Hepatocyte (in vitro differentiated cells): ENCODE measurements at regions not wholly inside any gene's neighbourhood (a gene's known extent, or its start where the extent isn't known, plus 50 kb on each side); places are given as distances from the start of the nearest gene placed in this dataset.
A peak's percentile ranks its signal among the peaks of the same experiment; 100 is the strongest.

ENCODE experiments used
- DNase-seq: peaks from one replicate; pipeline ENCODE4 v3.0.0-alpha.2; 2016; ENCODE audit warnings: low spot score
- H2AFZ ChIP-seq: fragments of 200-600 bp; sonication (generic); 2 replicates; pipeline ENCODE4 v1.6.0; 2016; ENCODE audit warnings: antibody characterized with exemption, mild to moderate bottlenecking
- H3K27ac ChIP-seq: fragments of 200-600 bp; sonication (generic); 2 replicates; pipeline ENCODE4 v1.5.1; 2016; ENCODE audit warnings: mild to moderate bottlenecking
- H3K27me3 ChIP-seq: fragments of 200-600 bp; sonication (generic); 2 replicates; pipeline ENCODE4 v1.6.1; 2016
- H3K36me3 ChIP-seq: fragments of 200-600 bp; sonication (generic); replicated peaks from 2 replicates; pipeline ENCODE4 v1.5.1; 2016; ENCODE audit warnings: low read depth; ENCODE audit not compliant: insufficient read depth
- H3K4me1 ChIP-seq: fragments of 200-600 bp; sonication (generic); 2 replicates; pipeline ENCODE4 v1.5.1; 2016; ENCODE audit warnings: mild to moderate bottlenecking, moderate library complexity; ENCODE audit not compliant: insufficient read depth
- H3K4me2 ChIP-seq: fragments of 200-600 bp; sonication (generic); 2 replicates; pipeline ENCODE4 v1.6.0; 2016
- H3K4me3 ChIP-seq: fragments of 200-600 bp; sonication (generic); 2 replicates; pipeline ENCODE4 v1.5.1; 2016; ENCODE audit warnings: mild to moderate bottlenecking
- H3K79me2 ChIP-seq: fragments of 200-600 bp; sonication (generic); 2 replicates; pipeline ENCODE4 v1.6.0; 2017; ENCODE audit warnings: mild to moderate bottlenecking
- H3K9me2 ChIP-seq: fragments of 200-600 bp; sonication (generic); replicated peaks from 2 replicates; pipeline ENCODE4 v1.6.0; 2017; ENCODE audit warnings: mild to moderate bottlenecking; ENCODE audit not compliant: insufficient read depth
- H3K9me3 ChIP-seq: fragments of 200-600 bp; sonication (generic); 2 replicates; pipeline ENCODE4 v1.5.1; 2016; ENCODE audit warnings: low read depth, mild to moderate bottlenecking
- H4K20me1 ChIP-seq: fragments of 200-600 bp; sonication (generic); 2 replicates; pipeline ENCODE4 v1.6.0; 2016; ENCODE audit warnings: mild to moderate bottlenecking; ENCODE audit not compliant: insufficient read depth, poor library complexity, severe bottlenecking
- EZH2 ChIP-seq: fragments of 200-600 bp; sonication (generic); IDR thresholded peaks from 2 replicates; pipeline ENCODE4 v1.6.1; 2016; ENCODE audit warnings: antibody characterized with exemption, mild to moderate bottlenecking, borderline replicate concordance
- EZH2phosphoT487 ChIP-seq: fragments of 200-600 bp; sonication (generic); IDR thresholded peaks from one replicate; pipeline ENCODE4 v1.6.1; 2018; ENCODE audit warnings: antibody characterized with exemption, mild to moderate bottlenecking, low read depth, moderate library complexity; ENCODE audit not compliant: unreplicated experiment, severe bottlenecking
- WGBS: methylation state at CpG from one replicate; pipeline ENCODE4 v1.1.6; 2016; ENCODE audit warnings: low lambda C conversion rate; ENCODE audit errors: missing lambda C conversion rate; 5-methylcytosine and 5-hydroxymethylcytosine counted together
- TF ChIP-seq, protein P1 (sequence below): fragments of 200-600 bp; sonication (generic); IDR thresholded peaks from 2 replicates; pipeline ENCODE4 v1.5.1; 2016; ENCODE audit warnings: antibody characterized with exemption, mild to moderate bottlenecking; ENCODE audit not compliant: poor library complexity

GRCh38 chr1:69278923-69279322, 288.8 kb upstream of the LRRC7 start:
- H3K4me3 ChIP-seq = no peak overlapping the region
- H3K79me2 ChIP-seq = no peaks in the 10 kb centered on the region
- no peak for DNase-seq
- no peak overlapping the region for H2AFZ ChIP-seq
- peaks cover 8% of the 10 kb centered on the region for H3K4me1 ChIP-seq
- no peaks in the 10 kb centered on the region for H3K27me3 ChIP-seq
- H3K27ac ChIP-seq = no peak overlapping the region
- no peaks in the 10 kb centered on the region for H3K36me3 ChIP-seq
- H3K9me3 ChIP-seq = no peaks in the 10 kb centered on the region
- 97% methylated on average over 2 of the region's 2 CpGs for WGBS
- H3K4me2 ChIP-seq = no peak overlapping the region
- TF ChIP-seq EZH2 = no peak
- TF ChIP-seq, protein P1, sequence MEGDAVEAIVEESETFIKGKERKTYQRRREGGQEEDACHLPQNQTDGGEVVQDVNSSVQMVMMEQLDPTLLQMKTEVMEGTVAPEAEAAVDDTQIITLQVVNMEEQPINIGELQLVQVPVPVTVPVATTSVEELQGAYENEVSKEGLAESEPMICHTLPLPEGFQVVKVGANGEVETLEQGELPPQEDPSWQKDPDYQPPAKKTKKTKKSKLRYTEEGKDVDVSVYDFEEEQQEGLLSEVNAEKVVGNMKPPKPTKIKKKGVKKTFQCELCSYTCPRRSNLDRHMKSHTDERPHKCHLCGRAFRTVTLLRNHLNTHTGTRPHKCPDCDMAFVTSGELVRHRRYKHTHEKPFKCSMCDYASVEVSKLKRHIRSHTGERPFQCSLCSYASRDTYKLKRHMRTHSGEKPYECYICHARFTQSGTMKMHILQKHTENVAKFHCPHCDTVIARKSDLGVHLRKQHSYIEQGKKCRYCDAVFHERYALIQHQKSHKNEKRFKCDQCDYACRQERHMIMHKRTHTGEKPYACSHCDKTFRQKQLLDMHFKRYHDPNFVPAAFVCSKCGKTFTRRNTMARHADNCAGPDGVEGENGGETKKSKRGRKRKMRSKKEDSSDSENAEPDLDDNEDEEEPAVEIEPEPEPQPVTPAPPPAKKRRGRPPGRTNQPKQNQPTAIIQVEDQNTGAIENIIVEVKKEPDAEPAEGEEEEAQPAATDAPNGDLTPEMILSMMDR = no peak
- TF ChIP-seq EZH2phosphoT487 = no peak
- no peaks in the 10 kb centered on the region for H4K20me1 ChIP-seq
- no peaks in the 10 kb centered on the region for H3K9me2 ChIP-seq

GRCh38 chr1:69283516-69283915, 284.2 kb upstream of the LRRC7 start:
- H3K36me3 ChIP-seq = no peaks in the 10 kb centered on the region
- DNase-seq = no peak
- no peaks in the 10 kb centered on the region for H4K20me1 ChIP-seq
- no peak overlapping the region for H3K4me3 ChIP-seq
- H2AFZ ChIP-seq = no peak overlapping the region
- TF ChIP-seq, protein P1 = no peak
- TF ChIP-seq EZH2 (no peak), EZH2phosphoT487 (no peak)
- no peaks in the 10 kb centered on the region for H3K27me3 ChIP-seq
- H3K27ac ChIP-seq = no peak overlapping the region
- no peaks in the 10 kb centered on the region for H3K9me2 ChIP-seq
- 33% methylated on average over 1 of the region's 1 CpG for WGBS
- H3K79me2 ChIP-seq = no peaks in the 10 kb centered on the region
- H3K9me3 ChIP-seq = no peaks in the 10 kb centered on the region
- H3K4me2 ChIP-seq = peak overlapping the region; percentile 4
- H3K4me1 ChIP-seq = peaks cover 12% of the 10 kb centered on the region

DNA sequence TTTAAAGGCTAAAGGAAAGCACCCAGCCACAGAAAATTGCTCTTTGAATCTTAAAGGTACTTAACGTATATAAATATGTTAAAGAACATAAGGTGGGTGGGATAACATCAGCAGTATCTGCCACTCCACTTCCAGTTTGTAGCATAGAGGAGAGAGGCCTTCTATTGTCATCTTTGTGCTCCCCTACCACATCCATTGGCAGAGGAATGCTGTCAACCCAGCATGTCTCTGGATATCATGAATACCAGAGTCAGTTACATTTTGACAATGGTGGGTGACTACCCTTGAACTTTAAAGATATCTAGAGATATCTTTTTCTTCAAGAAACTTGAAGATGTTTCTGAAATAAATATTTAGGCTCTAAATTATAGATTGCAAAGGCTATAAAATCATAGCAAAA, 283.2 kb upstream of the LRRC7 start:
- Histone ChIP-seq H3K4me1 (peaks cover 12% of the 10 kb centered on the region), H3K4me2 (no peak overlapping the region), H3K27ac (no peak overlapping the region), H3K4me3 (no peak overlapping the region), H4K20me1 (no peaks in the 10 kb centered on the region), H2AFZ (no peak overlapping the region), H3K9me3 (no peaks in the 10 kb centered on the region), H3K9me2 (no peaks in the 10 kb centered on the region), H3K36me3 (no peaks in the 10 kb centered on the region), H3K79me2 (no peaks in the 10 kb centered on the region), H3K27me3 (no peaks in the 10 kb centered on the region)
- TF ChIP-seq, protein P1 = no peak
- TF ChIP-seq EZH2 (no peak), EZH2phosphoT487 (no peak)
- WGBS = 89% methylated on average over 1 of the region's 1 CpG
- no peak for DNase-seq

DNA sequence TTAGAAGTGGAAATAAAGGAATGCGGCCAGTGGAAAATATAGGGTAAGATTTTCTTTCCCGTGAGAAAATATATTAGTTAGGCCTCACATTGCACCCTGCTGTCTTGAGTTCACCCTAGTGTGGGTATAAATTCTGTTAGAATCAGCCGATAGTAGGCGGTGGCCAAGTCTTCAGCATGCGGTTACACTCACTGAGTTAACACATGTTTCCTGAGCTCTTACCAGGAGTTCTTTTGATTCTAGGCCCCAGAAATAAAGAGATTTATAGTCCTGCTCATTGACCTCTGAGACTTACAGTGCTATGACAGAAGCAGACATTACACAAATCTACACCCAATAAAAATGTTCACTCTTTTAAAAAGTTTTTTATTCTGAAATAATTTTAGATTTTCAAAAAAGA, 279.3 kb upstream of the LRRC7 start:
- Histone ChIP-seq H4K20me1 (no peaks in the 10 kb centered on the region), H3K4me1 (peaks cover 9% of the 10 kb centered on the region), H3K79me2 (no peaks in the 10 kb centered on the region), H3K4me2 (no peak overlapping the region), H3K9me3 (no peaks in the 10 kb centered on the region), H2AFZ (no peak overlapping the region), H3K27ac (no peak overlapping the region), H3K9me2 (no peaks in the 10 kb centered on the region), H3K27me3 (no peaks in the 10 kb centered on the region), H3K4me3 (no peak overlapping the region), H3K36me3 (no peaks in the 10 kb centered on the region)
- WGBS = 95% methylated on average over 5 of the region's 5 CpGs
- TF ChIP-seq EZH2phosphoT487 = no peak
- TF ChIP-seq, protein P1 = no peak
- no peak for TF ChIP-seq EZH2
- no peak for DNase-seq
